AG09309 (cell line): ENCODE measurements at regions not wholly inside any gene's neighbourhood (a gene's known extent, or its start where the extent isn't known, plus 50 kb on each side); places are given as distances from the start of the nearest gene placed in this dataset.

Source experiments
- DNase-seq: peaks from one replicate; pipeline ENCODE4 v3.0.0-alpha.2; 2010; ENCODE audit warnings: low read depth
- H3K4me3 ChIP-seq: 2 replicates; pipeline ENCODE4 v1.5.1; 2011; ENCODE audit warnings: mild to moderate bottlenecking, low read depth, low read length, moderate library complexity; ENCODE audit not compliant: control insufficient read depth
- CTCF ChIP-seq: IDR thresholded peaks from 2 replicates; pipeline ENCODE4 v1.5.1; 2011; ENCODE audit warnings: mild to moderate bottlenecking, low read depth, low read length, inconsistent platforms; ENCODE audit not compliant: insufficient read depth, control insufficient read depth; ENCODE audit errors: missing control alignments

GRCh38 chr6:11370191-11371018 lies 137.9 kb upstream of the NEDD9 start:
- DNase-seq: no peak
- H3K4me3 ChIP-seq: no peak overlapping the region
- TF ChIP-seq CTCF: no peak

GRCh38 chr6:11368760-11369159 lies 136.3 kb upstream of the NEDD9 start:
- no peak for DNase-seq
- TF ChIP-seq CTCF: no peak
- H3K4me3 ChIP-seq: no peak overlapping the region

- no peak for TF ChIP-seq CTCF
- no peak overlapping the region for H3K4me3 ChIP-seq
- no peak for DNase-seq
Observed at GRCh38 chr6:11368264-11368663, 135.8 kb upstream of the NEDD9 start.

- TF ChIP-seq CTCF: no peak
- no peak overlapping the region for H3K4me3 ChIP-seq
- DNase-seq: no peak
Observed at GRCh38 chr6:11367638-11368199, 135.3 kb upstream of the NEDD9 start.

- H3K4me3 ChIP-seq: no peak overlapping the region
- TF ChIP-seq CTCF: no peak
- no peak for DNase-seq
Observed at GRCh38 chr6:11366934-11367637, 134.6 kb upstream of the NEDD9 start.

- no peak for DNase-seq
- H3K4me3 ChIP-seq: no peak overlapping the region
- no peak for TF ChIP-seq CTCF
Observed at GRCh38 chr6:11366183-11366933, 133.9 kb upstream of the NEDD9 start.
